GM23338 (cell line): ENCODE measurements at regions not wholly inside any gene's neighbourhood (a gene's known extent, or its start where the extent isn't known, plus 50 kb on each side); places are given as distances from the start of the nearest gene placed in this dataset.

Experiments used
- ATAC-seq: fragments of 200-7000 bp; cut with Tn5 transposase; 3 replicates; pipeline ENCODE4 v1.9.1; 2020
- DNase-seq: peaks from one replicate; pipeline ENCODE4 v3.0.0-alpha.2; 2015; ENCODE audit warnings: low spot score
- H2AFZ ChIP-seq: fragments of 200-600 bp; sonication (generic); 2 replicates; pipeline ENCODE4 v1.8.0; 2016; ENCODE audit warnings: antibody characterized with exemption, mild to moderate bottlenecking, moderate library complexity
- H3F3A ChIP-seq: fragments of 200-600 bp; sonication (generic); replicated peaks from 2 replicates; pipeline ENCODE4 v1.8.0; 2017; ENCODE audit warnings: antibody characterized with exemption, mixed run types, low read depth
- H3K27ac ChIP-seq: fragments of 200-600 bp; sonication (generic); 2 replicates; pipeline ENCODE4 v1.6.1; 2016; ENCODE audit warnings: low read depth
- H3K27me3 ChIP-seq: fragments of 200-600 bp; sonication (generic); 2 replicates; pipeline ENCODE4 v1.8.0; 2016; ENCODE audit warnings: mild to moderate bottlenecking, mixed run types, moderate library complexity; ENCODE audit not compliant: insufficient read depth
- H3K36me3 ChIP-seq: fragments of 200-600 bp; sonication (generic); 2 replicates; pipeline ENCODE4 v1.8.0; 2016; ENCODE audit warnings: mild to moderate bottlenecking; ENCODE audit not compliant: insufficient read depth
- H3K4me1 ChIP-seq: fragments of 200-600 bp; sonication (generic); 2 replicates; pipeline ENCODE4 v1.8.0; 2016; ENCODE audit warnings: mild to moderate bottlenecking, moderate library complexity; ENCODE audit not compliant: insufficient read depth
- H3K4me2 ChIP-seq: fragments of 200-600 bp; sonication (generic); 2 replicates; pipeline ENCODE4 v1.7.1; 2017; ENCODE audit warnings: mixed run types
- H3K4me3 ChIP-seq: fragments of 200-600 bp; sonication (generic); 2 replicates; pipeline ENCODE4 v1.6.1; 2016; ENCODE audit warnings: mixed run types
- H3K79me2 ChIP-seq: fragments of 200-600 bp; sonication (generic); replicated peaks from 2 replicates; pipeline ENCODE4 v1.8.0; 2017; ENCODE audit warnings: mild to moderate bottlenecking; ENCODE audit not compliant: insufficient read depth
- H3K9me2 ChIP-seq: fragments of 200-600 bp; sonication (generic); 2 replicates; pipeline ENCODE4 v1.8.0; 2017; ENCODE audit not compliant: insufficient read depth
- H4K20me1 ChIP-seq: fragments of 200-600 bp; sonication (generic); replicated peaks from 2 replicates; pipeline ENCODE4 v1.8.0; 2017; ENCODE audit warnings: mild to moderate bottlenecking; ENCODE audit not compliant: insufficient read depth
- H3K27ac Mint-ChIP-seq: 2 replicates; pipeline ENCODE4 v1.8.0; 2020; ENCODE audit warnings: inconsistent platforms, mild to moderate bottlenecking, moderate library complexity, mixed read lengths
- H3K27me3 Mint-ChIP-seq: 3 replicates; pipeline ENCODE4 v1.8.0; 2022; ENCODE audit warnings: low read depth, mild to moderate bottlenecking, moderate library complexity, mixed read lengths, inconsistent platforms; ENCODE audit not compliant: insufficient read depth, poor library complexity
- H3K36me3 Mint-ChIP-seq: 3 replicates; pipeline ENCODE4 v1.8.0; 2021; ENCODE audit warnings: low read depth, mild to moderate bottlenecking, inconsistent platforms, moderate library complexity, mixed read lengths
- H3K4me1 Mint-ChIP-seq: 3 replicates; pipeline ENCODE4 v1.8.0; 2020; ENCODE audit warnings: mild to moderate bottlenecking, inconsistent platforms, mixed read lengths
- H3K4me3 Mint-ChIP-seq: 3 replicates; pipeline ENCODE4 v1.8.0; 2021; ENCODE audit warnings: moderate library complexity, mild to moderate bottlenecking, inconsistent platforms, mixed read lengths
- H3K9me3 Mint-ChIP-seq: 3 replicates; pipeline ENCODE4 v1.8.0; 2020; ENCODE audit warnings: moderate library complexity, mild to moderate bottlenecking, inconsistent platforms, mixed read lengths
- EZH2 ChIP-seq: fragments of 200-600 bp; sonication (generic); IDR thresholded peaks from one replicate; pipeline ENCODE4 v1.8.0; 2017; ENCODE audit warnings: antibody characterized with exemption, mild to moderate bottlenecking, low read depth; ENCODE audit not compliant: unreplicated experiment
- EZH2phosphoT487 ChIP-seq: fragments of 200-600 bp; sonication (generic); IDR thresholded peaks from one replicate; pipeline ENCODE4 v1.8.1; 2018; ENCODE audit warnings: antibody characterized with exemption; ENCODE audit not compliant: unreplicated experiment
- JUNB ChIP-seq: IDR thresholded peaks from one replicate; pipeline ENCODE4 v1.6.1; 2016; ENCODE audit warnings: antibody characterized with exemption; ENCODE audit not compliant: unreplicated experiment
- POLR2AphosphoS5 ChIP-seq: IDR thresholded peaks from 2 replicates; pipeline ENCODE4 v1.6.1; 2016; ENCODE audit warnings: antibody characterized with exemption, low read depth
- ZNF114 ChIP-seq: fragments of 250-450 bp; sonication (Bioruptor Pico); IDR thresholded peaks from 2 replicates; pipeline ENCODE4 v1.5.0; 2020; ENCODE audit warnings: mild to moderate bottlenecking, moderate library complexity
- ZNF331 ChIP-seq: fragments of 250-450 bp; sonication (Bioruptor Pico); IDR thresholded peaks from 2 replicates; pipeline ENCODE4 v1.5.0; 2020; ENCODE audit warnings: low read depth, mild to moderate bottlenecking, moderate library complexity
- TF ChIP-seq, protein P1 (sequence below): fragments of 250-450 bp; sonication (Bioruptor Pico); IDR thresholded peaks from 2 replicates; pipeline ENCODE4 v1.5.0; 2020; ENCODE audit warnings: mild to moderate bottlenecking, moderate library complexity

- TF ChIP-seq, protein P1, sequence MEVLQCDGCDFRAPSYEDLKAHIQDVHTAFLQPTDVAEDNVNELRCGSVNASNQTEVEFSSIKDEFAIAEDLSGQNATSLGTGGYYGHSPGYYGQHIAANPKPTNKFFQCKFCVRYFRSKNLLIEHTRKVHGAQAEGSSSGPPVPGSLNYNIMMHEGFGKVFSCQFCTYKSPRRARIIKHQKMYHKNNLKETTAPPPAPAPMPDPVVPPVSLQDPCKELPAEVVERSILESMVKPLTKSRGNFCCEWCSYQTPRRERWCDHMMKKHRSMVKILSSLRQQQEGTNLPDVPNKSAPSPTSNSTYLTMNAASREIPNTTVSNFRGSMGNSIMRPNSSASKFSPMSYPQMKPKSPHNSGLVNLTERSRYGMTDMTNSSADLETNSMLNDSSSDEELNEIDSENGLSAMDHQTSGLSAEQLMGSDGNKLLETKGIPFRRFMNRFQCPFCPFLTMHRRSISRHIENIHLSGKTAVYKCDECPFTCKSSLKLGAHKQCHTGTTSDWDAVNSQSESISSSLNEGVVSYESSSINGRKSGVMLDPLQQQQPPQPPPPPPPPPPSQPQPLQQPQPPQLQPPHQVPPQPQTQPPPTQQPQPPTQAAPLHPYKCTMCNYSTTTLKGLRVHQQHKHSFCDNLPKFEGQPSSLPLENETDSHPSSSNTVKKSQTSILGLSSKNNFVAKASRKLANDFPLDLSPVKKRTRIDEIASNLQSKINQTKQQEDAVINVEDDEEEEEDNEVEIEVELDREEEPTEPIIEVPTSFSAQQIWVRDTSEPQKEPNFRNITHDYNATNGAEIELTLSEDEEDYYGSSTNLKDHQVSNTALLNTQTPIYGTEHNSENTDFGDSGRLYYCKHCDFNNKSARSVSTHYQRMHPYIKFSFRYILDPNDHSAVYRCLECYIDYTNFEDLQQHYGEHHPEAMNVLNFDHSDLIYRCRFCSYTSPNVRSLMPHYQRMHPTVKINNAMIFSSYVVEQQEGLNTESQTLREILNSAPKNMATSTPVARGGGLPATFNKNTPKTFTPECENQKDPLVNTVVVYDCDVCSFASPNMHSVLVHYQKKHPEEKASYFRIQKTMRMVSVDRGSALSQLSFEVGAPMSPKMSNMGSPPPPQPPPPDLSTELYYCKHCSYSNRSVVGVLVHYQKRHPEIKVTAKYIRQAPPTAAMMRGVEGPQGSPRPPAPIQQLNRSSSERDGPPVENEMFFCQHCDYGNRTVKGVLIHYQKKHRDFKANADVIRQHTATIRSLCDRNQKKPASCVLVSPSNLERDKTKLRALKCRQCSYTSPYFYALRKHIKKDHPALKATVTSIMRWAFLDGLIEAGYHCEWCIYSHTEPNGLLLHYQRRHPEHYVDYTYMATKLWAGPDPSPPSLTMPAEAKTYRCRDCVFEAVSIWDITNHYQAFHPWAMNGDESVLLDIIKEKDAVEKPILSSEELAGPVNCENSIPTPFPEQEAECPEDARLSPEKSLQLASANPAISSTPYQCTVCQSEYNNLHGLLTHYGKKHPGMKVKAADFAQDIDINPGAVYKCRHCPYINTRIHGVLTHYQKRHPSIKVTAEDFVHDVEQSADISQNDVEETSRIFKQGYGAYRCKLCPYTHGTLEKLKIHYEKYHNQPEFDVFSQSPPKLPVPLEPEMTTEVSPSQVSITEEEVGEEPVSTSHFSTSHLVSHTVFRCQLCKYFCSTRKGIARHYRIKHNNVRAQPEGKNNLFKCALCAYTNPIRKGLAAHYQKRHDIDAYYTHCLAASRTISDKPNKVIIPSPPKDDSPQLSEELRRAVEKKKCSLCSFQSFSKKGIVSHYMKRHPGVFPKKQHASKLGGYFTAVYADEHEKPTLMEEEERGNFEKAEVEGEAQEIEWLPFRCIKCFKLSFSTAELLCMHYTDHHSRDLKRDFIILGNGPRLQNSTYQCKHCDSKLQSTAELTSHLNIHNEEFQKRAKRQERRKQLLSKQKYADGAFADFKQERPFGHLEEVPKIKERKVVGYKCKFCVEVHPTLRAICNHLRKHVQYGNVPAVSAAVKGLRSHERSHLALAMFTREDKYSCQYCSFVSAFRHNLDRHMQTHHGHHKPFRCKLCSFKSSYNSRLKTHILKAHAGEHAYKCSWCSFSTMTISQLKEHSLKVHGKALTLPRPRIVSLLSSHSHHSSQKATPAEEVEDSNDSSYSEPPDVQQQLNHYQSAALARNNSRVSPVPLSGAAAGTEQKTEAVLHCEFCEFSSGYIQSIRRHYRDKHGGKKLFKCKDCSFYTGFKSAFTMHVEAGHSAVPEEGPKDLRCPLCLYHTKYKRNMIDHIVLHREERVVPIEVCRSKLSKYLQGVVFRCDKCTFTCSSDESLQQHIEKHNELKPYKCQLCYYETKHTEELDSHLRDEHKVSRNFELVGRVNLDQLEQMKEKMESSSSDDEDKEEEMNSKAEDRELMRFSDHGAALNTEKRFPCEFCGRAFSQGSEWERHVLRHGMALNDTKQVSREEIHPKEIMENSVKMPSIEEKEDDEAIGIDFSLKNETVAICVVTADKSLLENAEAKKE (CRISPR knock-in tag), result no peak
These were observed 456.6 kb downstream of the VRK1 start (continued) for GRCh38 chr14:97253756-97254155.

GRCh38 chr14:97262336-97262735 lies 465.2 kb downstream of the VRK1 start:
- 0 out of 2 replicates have a peak, but pooled peaks cover 4% of the 10 kb centered on the region for H3K9me2 ChIP-seq
- Mint-ChIP-seq H3K27me3 (peaks cover 3% of the 10 kb centered on the region), H3K4me3 (no peak overlapping the region), H3K4me1 (peaks cover 11% of the 10 kb centered on the region), H3K9me3 (peaks cover 5% of the 10 kb centered on the region; the same call in 1 of the 3 replicates), H3K27ac (no peak overlapping the region), H3K36me3 (no peaks in the 10 kb centered on the region; the same call in 1 of the 3 replicates)
- no peaks in the 10 kb centered on the region for H4K20me1 ChIP-seq
- H3K4me2 ChIP-seq, result no peak overlapping the region
- no peak overlapping the region for H3K27ac ChIP-seq
- H3K27me3 ChIP-seq, result no peaks in the 10 kb centered on the region
- ATAC-seq (no peak), DNase-seq (no peak)
- no peak overlapping the region for H2AFZ ChIP-seq
- no peaks in the 10 kb centered on the region for H3K79me2 ChIP-seq
- H3F3A ChIP-seq, result no peaks in the 10 kb centered on the region
- H3K4me1 ChIP-seq, result peaks cover 8% of the 10 kb centered on the region; the same call in 1 of the 2 replicates
- H3K4me3 ChIP-seq, result no peak overlapping the region
- no peaks in the 10 kb centered on the region for H3K36me3 ChIP-seq
- no peak for TF ChIP-seq POLR2AphosphoS5
- no peak for TF ChIP-seq EZH2phosphoT487
- TF ChIP-seq, protein P1 (CRISPR knock-in tag), result no peak
- TF ChIP-seq ZNF331 (CRISPR knock-in tag), result no peak
- TF ChIP-seq EZH2, result no peak
- no peak for TF ChIP-seq JUNB
- no peak for TF ChIP-seq ZNF114 (CRISPR knock-in tag)
